ENCODE measurements at regions not wholly inside any gene's neighbourhood (a gene's known extent, or its start where the extent isn't known, plus 50 kb on each side); places are given as distances from the start of the nearest gene placed in this dataset.

- peak; percentile 77; the same call in 1 of the 2 replicates for TF ChIP-seq HNF1A (IDR thresholded peaks at IDR 0.05; ENCODE audit: low read depth)
- peak; percentile 84; the same call in 1 of the 2 replicates for TF ChIP-seq HNF1A (CRISPR knock-in tag; IDR thresholded peaks at IDR 0.05; ENCODE audit: borderline replicate concordance)
- 0 out of 2 replicates have a peak, but pooled peaks have one; percentile 34 for TF ChIP-seq ZNF572 (CRISPR knock-in tag; IDR thresholded peaks at IDR 0.05)
- TF ChIP-seq ZNF280D (CRISPR knock-in tag; IDR thresholded peaks at IDR 0.05) = no peak
- no peak for TF ChIP-seq RARG (CRISPR knock-in tag; IDR thresholded peaks at IDR 0.05; ENCODE audit: low read depth)
- TF ChIP-seq POGK (CRISPR knock-in tag; conservative IDR thresholded peaks at IDR 0.05) = no peak
- TF ChIP-seq ZNF124 (CRISPR knock-in tag; IDR thresholded peaks at IDR 0.05) = 0 out of 2 replicates have a peak, but pooled peaks have one; percentile 70
- TF ChIP-seq FOXK1 (CRISPR knock-in tag; IDR thresholded peaks at IDR 0.05; ENCODE audit: borderline replicate concordance, low read depth) = no peak
- 0 out of 2 replicates have a peak, but pooled peaks have one; percentile 31 for TF ChIP-seq ZNF276 (CRISPR knock-in tag; IDR thresholded peaks at IDR 0.05; ENCODE audit: low read depth)
- no peak for TF ChIP-seq HES4 (CRISPR knock-in tag; IDR thresholded peaks at IDR 0.05; ENCODE audit: borderline replicate concordance)
- TF ChIP-seq ZNF256 (CRISPR knock-in tag; conservative IDR thresholded peaks at IDR 0.05) = no peak
- no peak for TF ChIP-seq RFXAP (CRISPR knock-in tag; IDR thresholded peaks at IDR 0.05; ENCODE audit: borderline replicate concordance)
- TF ChIP-seq TCF12 (IDR thresholded peaks at IDR 0.05) = no peak
- TF ChIP-seq TCF12 (CRISPR knock-in tag; IDR thresholded peaks at IDR 0.05) = no peak
- TF ChIP-seq GLMP (CRISPR knock-in tag; IDR thresholded peaks at IDR 0.05; ENCODE audit: borderline replicate concordance) = no peak
- no peak for TF ChIP-seq RBFOX2 (IDR thresholded peaks at IDR 0.05; ENCODE audit: low read depth, low read length)
- TF ChIP-seq NFE2 (CRISPR knock-in tag; IDR thresholded peaks at IDR 0.05) = no peak
Observed at GRCh38 chr2:20916604-20917286, 93.8 kb upstream of the LDAH start (continued).

Data from HepG2 (cell line).